Testis (tissue), 2 donors: ENCODE measurements at regions not wholly inside any gene's neighbourhood (a gene's known extent, or its start where the extent isn't known, plus 50 kb on each side); places are given as distances from the start of the nearest gene placed in this dataset.

Experiments used
- DNase-seq: peaks from one replicate; pipeline ENCODE4 v3.0.0-alpha.2; 2019
- H3K27ac ChIP-seq, 2 donors: fragments of 200-600 bp; sonication (generic); one replicate each; pipeline ENCODE4 v1.5.1; 2019
- H3K27me3 ChIP-seq: fragments of 200-600 bp; sonication (generic); one replicate; pipeline ENCODE4 v1.5.1; 2019
- H3K36me3 ChIP-seq: fragments of 200-600 bp; sonication (generic); one replicate; pipeline ENCODE4 v1.5.1; 2017; ENCODE audit warnings: low read depth; ENCODE audit errors: missing control alignments
- H3K4me1 ChIP-seq: fragments of 200-600 bp; sonication (generic); one replicate; pipeline ENCODE4 v1.5.1; 2019
- H3K4me3 ChIP-seq, 2 donors: fragments of 200-600 bp; sonication (generic); one replicate each; pipeline ENCODE4 v1.5.1; 2017 to 2019
- H3K9me3 ChIP-seq: fragments of 200-600 bp; sonication (generic); one replicate; pipeline ENCODE4 v1.5.1; 2017
- POLR2A ChIP-seq: fragments of 450-650 bp; IDR thresholded peaks from one replicate; pipeline ENCODE4 v1.6.1; 2017; ENCODE audit warnings: antibody characterized with exemption, mild to moderate bottlenecking, moderate library complexity
- WGBS, 2 donors: methylation state at CpG; one replicate each; pipeline ENCODE4 v1.1.5; 2018; 5-methylcytosine and 5-hydroxymethylcytosine counted together
- intact Hi-C: fragments of 100-400 bp; cut with DNase I; formaldehyde crosslinking; loops from one replicate; pipeline ENCODE4 v1.15.1; 2023; ENCODE audit warnings: low total_unique reads
- TF ChIP-seq, protein P1 (sequence below), 3 experiments: fragments of 450-650 bp in 2 of 3; fragments of 200-600 bp in 1 of 3; sonication (generic) in 1 of 3; IDR thresholded peaks; one replicate each; pipeline ENCODE4 v1.5.1; 2016 to 2019; ENCODE audit warnings: antibody characterized with exemption in 3 of 3, mild to moderate bottlenecking in 2 of 3, moderate library complexity in 1 of 3

DNA sequence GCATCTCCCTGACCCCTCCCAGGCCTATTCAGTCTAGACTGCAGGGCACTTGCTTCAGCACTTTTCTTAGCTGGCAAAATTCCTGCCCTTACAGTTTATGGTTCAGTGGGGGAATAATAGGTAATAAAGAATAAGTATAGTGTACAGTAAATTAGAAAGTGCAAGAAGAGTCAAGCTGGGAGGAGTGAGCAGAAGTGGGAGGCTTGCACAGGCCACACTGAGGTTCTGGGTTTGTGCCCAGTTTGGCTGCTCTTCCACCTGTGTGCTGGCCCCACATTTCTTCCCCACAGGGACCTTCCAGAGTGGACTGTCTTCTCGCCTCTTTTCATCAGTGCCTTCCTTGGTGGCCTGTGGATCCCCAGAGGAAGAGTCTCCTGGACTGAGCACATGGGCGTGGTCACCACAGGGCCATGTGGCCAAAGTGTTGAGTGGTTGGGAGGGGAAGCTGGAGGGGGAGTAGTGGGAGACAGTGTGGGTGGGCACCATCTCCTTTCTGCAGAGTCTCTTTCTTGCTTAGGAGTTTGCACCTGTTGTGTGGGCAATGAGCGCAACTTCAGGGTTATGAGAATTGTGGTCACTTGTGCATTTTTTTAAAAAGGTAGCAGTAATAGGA, 128.6 kb upstream of the ZSWIM2 start:
- WGBS, 2 donors: 80 to 88% methylated on average over 3 of the region's 3 CpGs

DNA sequence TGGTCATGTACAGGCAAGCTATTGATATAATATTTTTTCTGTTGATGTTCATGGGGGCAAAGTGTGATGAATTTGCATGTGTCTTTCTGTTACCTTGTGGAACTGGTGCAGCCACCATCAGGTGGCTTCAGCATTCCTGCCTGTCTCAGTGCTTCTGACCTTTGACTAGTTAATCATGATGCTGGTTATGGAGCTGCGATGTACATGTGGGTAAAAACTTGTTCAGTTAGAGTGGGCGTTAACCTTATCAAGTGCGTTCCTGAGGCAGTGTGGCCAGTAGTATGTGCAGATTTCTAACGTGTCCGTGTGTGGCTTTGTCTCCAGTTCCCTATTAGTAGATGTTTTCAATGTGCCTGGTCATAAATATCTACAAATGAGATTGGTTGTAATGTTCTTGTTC, 127.4 kb upstream of the ZSWIM2 start:
- Histone ChIP-seq H3K36me3 (no peaks in the 10 kb centered on the region), H3K27me3 (no peaks in the 10 kb centered on the region), H3K4me1 (no peaks in the 10 kb centered on the region), H3K9me3 (no peaks in the 10 kb centered on the region), H3K4me3 (no peak overlapping the region), H3K27ac (no peak overlapping the region)
- WGBS, 2 donors: 69 to 78% methylated on average over 5 of the region's 5 CpGs
- DNase-seq: no peak
- TF ChIP-seq, protein P1, sequence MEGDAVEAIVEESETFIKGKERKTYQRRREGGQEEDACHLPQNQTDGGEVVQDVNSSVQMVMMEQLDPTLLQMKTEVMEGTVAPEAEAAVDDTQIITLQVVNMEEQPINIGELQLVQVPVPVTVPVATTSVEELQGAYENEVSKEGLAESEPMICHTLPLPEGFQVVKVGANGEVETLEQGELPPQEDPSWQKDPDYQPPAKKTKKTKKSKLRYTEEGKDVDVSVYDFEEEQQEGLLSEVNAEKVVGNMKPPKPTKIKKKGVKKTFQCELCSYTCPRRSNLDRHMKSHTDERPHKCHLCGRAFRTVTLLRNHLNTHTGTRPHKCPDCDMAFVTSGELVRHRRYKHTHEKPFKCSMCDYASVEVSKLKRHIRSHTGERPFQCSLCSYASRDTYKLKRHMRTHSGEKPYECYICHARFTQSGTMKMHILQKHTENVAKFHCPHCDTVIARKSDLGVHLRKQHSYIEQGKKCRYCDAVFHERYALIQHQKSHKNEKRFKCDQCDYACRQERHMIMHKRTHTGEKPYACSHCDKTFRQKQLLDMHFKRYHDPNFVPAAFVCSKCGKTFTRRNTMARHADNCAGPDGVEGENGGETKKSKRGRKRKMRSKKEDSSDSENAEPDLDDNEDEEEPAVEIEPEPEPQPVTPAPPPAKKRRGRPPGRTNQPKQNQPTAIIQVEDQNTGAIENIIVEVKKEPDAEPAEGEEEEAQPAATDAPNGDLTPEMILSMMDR (IDR thresholded peaks at IDR 0.05): no peak
- no peak for TF ChIP-seq POLR2A
- intact Hi-C loops: no loop called here

More for the DNA sequence above, 128.6 kb upstream of the ZSWIM2 start:
- no peaks in the 10 kb centered on the region for H3K27me3 ChIP-seq
- DNase-seq: no peak
- no peak overlapping the region for H3K27ac ChIP-seq
- TF ChIP-seq, protein P1 (IDR thresholded peaks at IDR 0.05): no peak
- TF ChIP-seq POLR2A: no peak
- H3K9me3 ChIP-seq: no peaks in the 10 kb centered on the region
- intact Hi-C loops: no loop called here
- H3K4me3 ChIP-seq: no peak overlapping the region
- no peaks in the 10 kb centered on the region for H3K4me1 ChIP-seq
- no peaks in the 10 kb centered on the region for H3K36me3 ChIP-seq

GRCh38 chr2:186972281-186972970, 123.5 kb upstream of the ZSWIM2 start:
- no peaks in the 10 kb centered on the region for H3K36me3 ChIP-seq

DNA sequence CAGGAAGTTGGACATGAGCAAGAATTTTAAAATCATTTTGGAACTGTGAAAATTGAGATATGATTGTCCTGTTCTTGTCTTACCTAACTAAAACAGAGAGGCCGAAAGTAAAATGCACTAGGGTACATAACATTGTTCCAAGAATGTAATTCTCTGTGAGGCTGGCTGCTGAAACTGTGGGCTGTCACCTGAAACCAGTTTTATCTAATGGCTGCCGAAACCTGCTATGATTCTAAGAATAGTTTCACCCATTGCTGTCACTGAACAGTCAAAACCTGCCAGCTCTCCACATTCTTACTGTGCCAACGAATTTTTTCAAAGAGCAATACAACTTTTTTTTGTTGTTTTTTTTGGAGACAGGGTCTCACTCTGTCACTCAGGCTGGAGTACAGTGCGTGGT, 119.3 kb upstream of the ZSWIM2 start:
- no peak for DNase-seq
- Histone ChIP-seq H3K27ac (no peak overlapping the region), H3K4me3 (no peak overlapping the region), H3K36me3 (no peaks in the 10 kb centered on the region), H3K4me1 (no peaks in the 10 kb centered on the region), H3K27me3 (no peaks in the 10 kb centered on the region), H3K9me3 (no peaks in the 10 kb centered on the region)
- intact Hi-C loops: no loop called here
- TF ChIP-seq, protein P1 (IDR thresholded peaks at IDR 0.05): no peak
- no peak for TF ChIP-seq POLR2A
- 74 to 80% methylated on average over 4 of the region's 4 CpGs for WGBS, 2 donors

More at GRCh38 chr2:186972281-186972970, 123.5 kb upstream of the ZSWIM2 start:
- no peak overlapping the region for H3K4me3 ChIP-seq
- no peak for DNase-seq
- intact Hi-C loops: no loop called here
- no peaks in the 10 kb centered on the region for H3K4me1 ChIP-seq
- TF ChIP-seq POLR2A: no peak
- TF ChIP-seq, protein P1 (IDR thresholded peaks at IDR 0.05): no peak
- no peaks in the 10 kb centered on the region for H3K9me3 ChIP-seq
- 74 to 78% methylated on average over 7 of the region's 7 CpGs for WGBS, 2 donors
- H3K27ac ChIP-seq: no peak overlapping the region
- no peaks in the 10 kb centered on the region for H3K27me3 ChIP-seq

GRCh38 chr2:186966015-186966414, 117.0 kb upstream of the ZSWIM2 start:
- H3K4me1 ChIP-seq: no peaks in the 10 kb centered on the region
- H3K9me3 ChIP-seq: no peaks in the 10 kb centered on the region
- H3K36me3 ChIP-seq: no peaks in the 10 kb centered on the region
- intact Hi-C loops: no loop called here
- no peak overlapping the region for H3K27ac ChIP-seq
- H3K27me3 ChIP-seq: no peaks in the 10 kb centered on the region
- TF ChIP-seq, protein P1 (IDR thresholded peaks at IDR 0.05): no peak
- TF ChIP-seq POLR2A: no peak
- no peak overlapping the region for H3K4me3 ChIP-seq
- no peak for DNase-seq
- 72 to 91% methylated on average over 4 of the region's 4 CpGs for WGBS, 2 donors
